Hepatocyte (in vitro differentiated cells): ENCODE measurements at regions not wholly inside any gene's neighbourhood (a gene's known extent, or its start where the extent isn't known, plus 50 kb on each side); places are given as distances from the start of the nearest gene placed in this dataset.

ENCODE experiments used
- DNase-seq: peaks from one replicate; pipeline ENCODE4 v3.0.0-alpha.2; 2016; ENCODE audit warnings: low spot score
- H2AFZ ChIP-seq: fragments of 200-600 bp; sonication (generic); 2 replicates; pipeline ENCODE4 v1.6.0; 2016; ENCODE audit warnings: antibody characterized with exemption, mild to moderate bottlenecking
- H3K27ac ChIP-seq: fragments of 200-600 bp; sonication (generic); 2 replicates; pipeline ENCODE4 v1.5.1; 2016; ENCODE audit warnings: mild to moderate bottlenecking
- H3K27me3 ChIP-seq: fragments of 200-600 bp; sonication (generic); 2 replicates; pipeline ENCODE4 v1.6.1; 2016
- H3K36me3 ChIP-seq: fragments of 200-600 bp; sonication (generic); replicated peaks from 2 replicates; pipeline ENCODE4 v1.5.1; 2016; ENCODE audit warnings: low read depth; ENCODE audit not compliant: insufficient read depth
- H3K4me1 ChIP-seq: fragments of 200-600 bp; sonication (generic); 2 replicates; pipeline ENCODE4 v1.5.1; 2016; ENCODE audit warnings: mild to moderate bottlenecking, moderate library complexity; ENCODE audit not compliant: insufficient read depth
- H3K4me2 ChIP-seq: fragments of 200-600 bp; sonication (generic); 2 replicates; pipeline ENCODE4 v1.6.0; 2016
- H3K4me3 ChIP-seq: fragments of 200-600 bp; sonication (generic); 2 replicates; pipeline ENCODE4 v1.5.1; 2016; ENCODE audit warnings: mild to moderate bottlenecking
- H3K79me2 ChIP-seq: fragments of 200-600 bp; sonication (generic); 2 replicates; pipeline ENCODE4 v1.6.0; 2017; ENCODE audit warnings: mild to moderate bottlenecking
- H3K9me2 ChIP-seq: fragments of 200-600 bp; sonication (generic); replicated peaks from 2 replicates; pipeline ENCODE4 v1.6.0; 2017; ENCODE audit warnings: mild to moderate bottlenecking; ENCODE audit not compliant: insufficient read depth
- H3K9me3 ChIP-seq: fragments of 200-600 bp; sonication (generic); 2 replicates; pipeline ENCODE4 v1.5.1; 2016; ENCODE audit warnings: low read depth, mild to moderate bottlenecking
- H4K20me1 ChIP-seq: fragments of 200-600 bp; sonication (generic); 2 replicates; pipeline ENCODE4 v1.6.0; 2016; ENCODE audit warnings: mild to moderate bottlenecking; ENCODE audit not compliant: insufficient read depth, poor library complexity, severe bottlenecking
- EZH2 ChIP-seq: fragments of 200-600 bp; sonication (generic); IDR thresholded peaks from 2 replicates; pipeline ENCODE4 v1.6.1; 2016; ENCODE audit warnings: antibody characterized with exemption, mild to moderate bottlenecking, borderline replicate concordance
- EZH2phosphoT487 ChIP-seq: fragments of 200-600 bp; sonication (generic); IDR thresholded peaks from one replicate; pipeline ENCODE4 v1.6.1; 2018; ENCODE audit warnings: antibody characterized with exemption, mild to moderate bottlenecking, low read depth, moderate library complexity; ENCODE audit not compliant: unreplicated experiment, severe bottlenecking
- WGBS: methylation state at CpG from one replicate; pipeline ENCODE4 v1.1.6; 2016; ENCODE audit warnings: low lambda C conversion rate; ENCODE audit errors: missing lambda C conversion rate; 5-methylcytosine and 5-hydroxymethylcytosine counted together
- TF ChIP-seq, protein P1 (sequence below): fragments of 200-600 bp; sonication (generic); IDR thresholded peaks from 2 replicates; pipeline ENCODE4 v1.5.1; 2016; ENCODE audit warnings: antibody characterized with exemption, mild to moderate bottlenecking; ENCODE audit not compliant: poor library complexity

DNA sequence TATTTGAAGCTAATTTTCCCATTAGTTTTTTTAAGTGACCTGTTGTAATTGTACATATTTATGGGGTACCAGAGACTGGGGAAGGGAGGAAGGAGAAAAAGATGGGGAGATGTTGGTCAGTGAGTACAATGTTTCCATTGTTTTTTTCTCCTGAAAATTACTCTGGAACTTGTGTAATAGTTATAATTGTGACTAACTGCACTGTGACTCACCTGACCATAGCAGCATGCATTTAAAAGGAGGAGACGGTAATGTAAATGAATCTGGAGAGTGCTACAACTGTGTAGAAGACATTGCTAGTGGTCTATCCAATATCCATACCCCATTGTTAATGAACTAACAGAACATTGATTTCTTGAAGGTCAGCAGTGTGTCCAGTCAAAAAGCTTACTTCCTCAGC is 133.4 kb downstream of the RFPL4B start:
- H3K36me3 ChIP-seq, result no peaks in the 10 kb centered on the region
- no peak overlapping the region for H2AFZ ChIP-seq
- no peaks in the 10 kb centered on the region for H3K9me3 ChIP-seq
- no peaks in the 10 kb centered on the region for H4K20me1 ChIP-seq
- no peaks in the 10 kb centered on the region for H3K9me2 ChIP-seq
- H3K4me1 ChIP-seq, result no peaks in the 10 kb centered on the region
- H3K4me3 ChIP-seq, result no peak overlapping the region
- 96% methylated on average over 1 of the region's 1 CpG for WGBS
- DNase-seq, result no peak
- H3K27me3 ChIP-seq, result no peaks in the 10 kb centered on the region
- no peak overlapping the region for H3K27ac ChIP-seq
- TF ChIP-seq EZH2 (no peak), EZH2phosphoT487 (no peak)
- TF ChIP-seq, protein P1, sequence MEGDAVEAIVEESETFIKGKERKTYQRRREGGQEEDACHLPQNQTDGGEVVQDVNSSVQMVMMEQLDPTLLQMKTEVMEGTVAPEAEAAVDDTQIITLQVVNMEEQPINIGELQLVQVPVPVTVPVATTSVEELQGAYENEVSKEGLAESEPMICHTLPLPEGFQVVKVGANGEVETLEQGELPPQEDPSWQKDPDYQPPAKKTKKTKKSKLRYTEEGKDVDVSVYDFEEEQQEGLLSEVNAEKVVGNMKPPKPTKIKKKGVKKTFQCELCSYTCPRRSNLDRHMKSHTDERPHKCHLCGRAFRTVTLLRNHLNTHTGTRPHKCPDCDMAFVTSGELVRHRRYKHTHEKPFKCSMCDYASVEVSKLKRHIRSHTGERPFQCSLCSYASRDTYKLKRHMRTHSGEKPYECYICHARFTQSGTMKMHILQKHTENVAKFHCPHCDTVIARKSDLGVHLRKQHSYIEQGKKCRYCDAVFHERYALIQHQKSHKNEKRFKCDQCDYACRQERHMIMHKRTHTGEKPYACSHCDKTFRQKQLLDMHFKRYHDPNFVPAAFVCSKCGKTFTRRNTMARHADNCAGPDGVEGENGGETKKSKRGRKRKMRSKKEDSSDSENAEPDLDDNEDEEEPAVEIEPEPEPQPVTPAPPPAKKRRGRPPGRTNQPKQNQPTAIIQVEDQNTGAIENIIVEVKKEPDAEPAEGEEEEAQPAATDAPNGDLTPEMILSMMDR, result no peak
- no peaks in the 10 kb centered on the region for H3K79me2 ChIP-seq
- no peak overlapping the region for H3K4me2 ChIP-seq

DNA sequence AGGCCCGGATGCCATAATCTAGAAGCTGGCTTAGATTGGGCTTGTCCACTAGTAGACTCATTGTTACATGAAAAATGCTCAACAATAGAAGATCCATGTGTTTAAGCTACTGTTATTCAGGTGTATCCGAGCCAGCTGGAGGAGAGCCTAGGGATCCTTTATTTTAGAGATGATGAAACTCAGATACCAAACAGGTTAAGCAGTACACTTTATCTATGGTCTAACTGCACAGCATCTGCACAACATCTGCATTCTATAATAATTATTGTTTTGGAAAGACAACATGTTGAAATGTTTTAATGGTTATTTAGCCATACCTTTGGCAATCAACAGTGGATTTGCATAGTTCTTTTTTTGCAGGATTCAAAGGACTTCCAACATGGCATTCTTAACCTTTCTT is 134.1 kb downstream of the RFPL4B start:
- Histone ChIP-seq H3K4me2 (no peak overlapping the region), H3K4me1 (no peaks in the 10 kb centered on the region), H3K36me3 (no peaks in the 10 kb centered on the region), H2AFZ (no peak overlapping the region), H4K20me1 (no peaks in the 10 kb centered on the region), H3K27ac (no peak overlapping the region), H3K79me2 (no peaks in the 10 kb centered on the region), H3K9me3 (no peaks in the 10 kb centered on the region), H3K9me2 (no peaks in the 10 kb centered on the region), H3K4me3 (no peak overlapping the region), H3K27me3 (no peaks in the 10 kb centered on the region)
- TF ChIP-seq, protein P1, result no peak
- TF ChIP-seq EZH2phosphoT487, result no peak
- no peak for TF ChIP-seq EZH2
- 94% methylated on average over 2 of the region's 2 CpGs for WGBS
- no peak for DNase-seq

DNA sequence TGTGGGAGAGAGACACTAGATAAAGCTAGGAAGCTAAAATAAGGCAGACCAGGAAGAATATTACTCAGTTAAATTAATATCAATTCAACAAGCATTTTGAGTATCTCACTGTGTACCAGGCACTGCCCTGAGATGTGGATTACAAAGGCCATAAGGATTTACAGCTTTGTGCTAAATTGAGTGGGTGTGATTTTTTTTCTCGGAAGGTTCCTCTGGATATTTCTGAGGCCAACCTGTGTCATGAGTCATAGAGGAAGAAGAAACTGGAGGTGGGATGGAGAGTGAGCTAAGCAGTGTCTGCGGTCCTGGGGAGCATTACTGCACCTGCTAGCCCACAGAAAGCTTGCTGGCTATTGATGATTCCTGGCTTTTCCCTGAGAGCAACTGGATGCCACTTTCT is 135.2 kb downstream of the RFPL4B start:
- no peak overlapping the region for H2AFZ ChIP-seq
- TF ChIP-seq, protein P1, result no peak
- TF ChIP-seq EZH2phosphoT487, result no peak
- no peak for TF ChIP-seq EZH2
- peak; percentile 16 for DNase-seq
- H4K20me1 ChIP-seq, result no peaks in the 10 kb centered on the region
- H3K27me3 ChIP-seq, result no peaks in the 10 kb centered on the region
- no peaks in the 10 kb centered on the region for H3K4me1 ChIP-seq
- WGBS, result 80% methylated on average over 2 of the region's 2 CpGs
- no peaks in the 10 kb centered on the region for H3K9me2 ChIP-seq
- no peak overlapping the region for H3K4me2 ChIP-seq
- H3K9me3 ChIP-seq, result no peaks in the 10 kb centered on the region
- H3K27ac ChIP-seq, result peak overlapping the region; percentile 16
- no peak overlapping the region for H3K4me3 ChIP-seq
- no peaks in the 10 kb centered on the region for H3K36me3 ChIP-seq
- H3K79me2 ChIP-seq, result no peaks in the 10 kb centered on the region
